ENCODE measurements at regions not wholly inside any gene's neighbourhood (a gene's known extent, or its start where the extent isn't known, plus 50 kb on each side); places are given as distances from the start of the nearest gene placed in this dataset.

DNA sequence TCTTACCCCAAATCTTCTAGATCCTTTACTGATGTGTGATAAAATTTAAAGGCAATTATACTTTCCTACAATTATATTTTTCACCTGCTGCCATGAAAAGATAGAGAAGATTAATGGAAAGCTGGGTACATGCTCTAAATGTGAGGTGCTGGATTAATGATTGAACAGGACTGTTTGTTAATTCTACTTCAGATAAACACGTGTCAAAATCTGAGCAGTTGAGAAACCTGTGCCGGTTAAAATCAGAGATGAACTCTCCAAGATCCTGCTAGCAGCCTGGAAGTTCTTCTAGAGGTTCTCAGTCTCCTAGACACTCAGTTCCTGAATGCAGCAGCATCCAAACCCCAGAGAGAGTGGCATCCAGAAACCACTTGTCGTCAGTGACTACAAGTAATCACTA is 69.2 kb downstream of the INHBA start:
- DNase-seq, result no peak

DNA sequence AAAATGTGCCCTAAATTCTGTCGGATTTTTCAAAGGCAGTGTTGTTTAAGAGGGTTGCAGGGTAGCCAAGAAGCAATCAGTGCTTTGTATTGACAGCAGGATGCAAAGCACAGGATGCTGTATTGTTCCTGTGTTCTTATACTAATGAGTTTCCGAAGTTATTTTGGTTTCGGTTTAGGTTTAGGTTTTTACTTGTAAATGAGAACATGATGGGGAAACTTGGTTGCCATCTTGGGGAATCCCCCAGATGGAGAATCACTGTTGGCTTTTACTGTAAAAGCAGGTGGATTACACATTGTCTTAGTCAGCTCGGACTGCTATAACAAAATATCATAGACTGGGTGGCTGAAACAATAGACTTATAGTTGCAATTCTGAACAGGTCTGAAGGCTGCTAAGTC is 72.1 kb downstream of the INHBA start:
- DNase-seq, result peak in 1 of 2 donors; percentile 3

DNA sequence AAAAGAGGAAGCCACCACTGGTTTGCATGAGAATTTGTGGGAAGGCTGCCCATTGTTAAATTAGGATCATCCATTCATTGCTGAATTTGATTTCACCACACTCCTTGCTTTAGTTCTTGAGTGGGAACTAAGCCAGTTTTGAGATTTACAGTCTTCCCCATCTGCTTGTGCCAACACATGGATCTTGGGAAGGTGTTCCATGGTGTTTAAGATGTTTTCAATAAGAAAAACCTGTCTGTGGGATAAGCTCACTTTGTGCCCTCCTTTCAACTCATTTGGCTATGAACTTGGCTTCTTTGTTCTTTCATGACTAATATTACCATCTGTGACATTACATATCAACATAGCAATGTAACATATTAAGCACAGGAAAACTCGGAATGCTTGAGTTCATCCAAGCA is 73.2 kb downstream of the INHBA start:
- DNase-seq, result no peak

DNA sequence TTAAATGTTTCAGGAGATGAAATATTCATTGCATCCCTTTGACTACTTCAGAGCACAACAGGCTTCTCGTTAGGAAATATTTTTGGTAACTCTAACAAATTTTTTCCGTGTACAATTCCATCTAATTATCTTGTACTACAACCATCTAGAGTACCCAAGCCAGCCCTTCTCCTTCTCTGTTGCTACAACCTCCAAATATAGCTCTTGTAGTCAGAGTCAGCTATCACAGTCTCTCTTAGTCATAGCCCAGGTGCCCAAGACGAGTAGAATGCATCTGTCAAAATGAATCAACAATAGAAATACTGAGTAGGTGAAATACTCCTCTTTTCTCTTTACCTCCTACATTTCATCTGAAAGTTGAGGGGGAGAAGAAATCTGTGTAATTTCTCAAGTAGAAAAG is 74.0 kb downstream of the INHBA start:
- DNase-seq, result no peak

DNA sequence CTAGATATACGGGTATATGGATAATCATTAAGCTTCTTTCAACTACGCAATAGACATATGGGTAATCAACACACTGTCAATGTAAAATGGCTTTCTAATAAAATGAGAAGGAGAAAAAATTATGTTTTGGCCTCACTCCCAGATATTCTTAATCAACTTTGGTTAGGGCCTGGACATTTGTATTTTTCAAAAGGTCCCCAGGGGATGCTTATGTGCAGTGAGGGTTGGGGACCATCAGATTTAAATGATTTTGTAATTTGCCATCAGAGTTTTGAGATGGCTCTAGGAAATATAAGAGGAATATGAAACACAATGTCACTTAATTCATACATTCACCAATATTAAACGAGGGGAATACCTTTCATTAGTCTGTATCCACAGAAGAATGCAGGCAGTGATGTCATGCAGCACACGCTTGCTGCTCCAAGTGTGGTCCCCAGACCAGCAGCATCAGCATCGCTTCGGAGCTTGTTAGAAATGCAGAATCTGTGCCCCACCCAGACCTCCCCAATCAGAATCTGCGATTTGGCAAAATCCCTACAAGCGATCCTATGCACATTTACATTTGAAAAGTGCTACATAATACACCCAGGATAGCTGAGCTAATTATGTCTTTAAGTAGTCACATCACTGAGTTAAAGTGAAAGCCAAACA is 75.1 kb downstream of the INHBA start:
- no peak for DNase-seq

DNA sequence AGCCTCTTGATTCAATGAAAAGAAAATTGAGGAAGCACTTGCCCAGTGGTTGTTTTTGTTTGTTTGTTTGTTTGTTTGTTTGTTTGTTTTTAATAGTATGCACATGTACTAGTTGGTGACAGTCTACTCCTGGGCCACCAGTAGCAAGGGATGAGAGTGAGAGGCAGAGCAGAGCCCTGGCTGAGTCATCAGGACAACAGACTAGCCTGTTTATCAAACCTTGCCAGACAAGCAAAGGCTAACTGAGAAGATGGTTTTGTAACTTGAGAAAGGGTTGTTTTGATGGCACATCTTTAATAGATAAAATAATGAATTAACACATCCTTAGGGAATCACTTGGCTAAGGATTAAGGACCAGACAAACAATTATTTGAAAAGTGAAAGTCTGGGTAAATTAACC is 78.1 kb downstream of the INHBA start:
- DNase-seq, result no peak

DNA sequence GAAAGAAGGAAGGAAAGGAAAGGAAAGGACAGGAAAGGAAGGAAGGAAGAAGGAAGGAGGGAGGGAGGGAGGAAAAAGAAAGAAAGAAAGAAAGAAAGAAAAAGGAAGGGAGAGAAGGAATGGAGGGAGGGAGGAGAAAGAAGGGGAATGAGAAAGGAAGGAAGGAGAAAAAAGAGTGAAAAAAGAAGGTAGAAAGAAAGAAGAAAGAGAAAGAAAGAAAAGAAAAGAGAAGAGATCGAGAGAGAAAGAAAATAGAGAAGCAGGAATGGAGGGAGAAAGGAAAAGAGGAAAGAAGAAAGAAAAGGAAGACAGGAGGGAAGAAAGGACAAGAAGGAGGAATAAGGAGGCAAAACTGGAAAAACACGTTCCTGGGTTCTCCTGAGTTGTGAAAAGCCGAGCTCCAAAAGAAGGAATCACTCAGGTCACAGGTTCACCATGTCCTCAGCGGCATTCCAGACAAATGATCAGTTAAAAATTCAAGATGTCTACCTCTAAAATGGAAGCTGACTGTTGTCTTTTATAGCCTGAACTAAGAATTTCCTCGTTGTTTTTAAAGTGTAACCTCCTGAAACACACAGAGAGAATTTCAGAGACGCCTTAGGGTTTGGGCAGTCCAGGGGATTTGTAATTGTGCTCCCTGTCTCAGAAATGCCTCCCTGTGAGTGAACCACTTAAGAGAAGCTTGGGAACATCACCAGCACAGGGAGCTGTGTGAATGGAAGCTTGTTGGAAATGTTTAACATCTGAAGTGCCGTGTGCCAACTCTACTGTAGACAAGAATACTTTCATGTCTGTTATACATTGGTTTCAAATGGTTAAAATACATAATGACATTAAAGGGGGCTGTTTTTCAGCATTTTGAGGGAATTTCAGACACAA is 80.7 kb downstream of the INHBA start:
- DNase-seq, result no peak

DNA sequence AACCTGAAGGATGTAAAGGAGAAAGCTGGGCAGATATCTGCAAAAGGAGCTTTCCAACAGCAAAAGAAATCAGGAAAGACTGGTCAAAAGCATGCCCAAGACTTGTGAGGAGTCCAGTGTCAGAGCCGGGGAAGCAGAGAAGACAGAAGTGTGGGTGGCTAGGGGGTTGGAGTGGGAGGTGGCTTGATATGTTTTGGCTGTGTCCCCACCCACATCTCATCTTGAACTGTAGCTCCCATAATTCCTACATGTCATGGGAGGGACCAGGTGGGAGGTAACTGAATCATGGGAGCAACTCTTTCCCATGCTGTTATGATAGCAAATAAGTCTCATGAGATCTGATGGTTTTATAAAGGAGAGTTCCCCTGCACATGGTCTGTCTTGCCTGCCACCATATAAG is 84.9 kb downstream of the INHBA start:
- no peak for DNase-seq

DNA sequence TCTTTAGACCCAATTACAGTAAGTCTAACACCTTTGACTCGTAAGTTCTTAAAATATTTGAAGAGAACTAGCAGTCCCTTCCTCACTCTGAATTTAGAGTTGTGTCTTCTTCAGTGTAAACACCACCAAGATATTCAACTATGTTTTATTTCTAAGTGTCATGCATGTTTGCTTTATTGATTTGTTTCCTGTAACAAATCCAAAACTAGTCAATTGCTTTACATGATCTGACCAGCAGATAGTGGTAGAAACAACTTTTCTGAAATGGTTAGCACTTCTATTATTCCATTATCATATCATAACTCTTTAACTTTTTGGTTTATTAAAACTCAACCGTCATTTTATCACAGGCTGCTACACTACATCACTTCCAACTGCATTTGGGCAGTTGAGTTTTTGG is 90.1 kb downstream of the INHBA start:
- DNase-seq, result no peak

DNA sequence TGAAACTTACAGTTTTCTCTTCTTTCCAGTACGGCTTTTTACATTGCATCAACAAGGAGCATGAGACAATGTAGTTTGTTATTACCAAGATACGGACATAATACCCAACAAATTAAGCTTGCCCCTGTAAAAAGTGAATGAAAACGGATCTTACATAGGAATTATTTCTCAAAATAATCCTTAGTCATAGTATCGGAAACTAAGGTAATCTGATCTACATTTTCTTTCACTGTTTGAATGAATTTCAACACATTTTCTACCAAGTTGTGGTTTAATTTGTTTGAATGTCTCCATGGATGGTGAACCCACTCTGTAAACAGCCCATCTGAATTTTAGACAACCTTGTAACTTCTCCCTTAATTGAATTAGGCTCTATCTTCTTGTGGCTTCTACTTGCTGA is 90.5 kb downstream of the INHBA start:
- no peak for DNase-seq

DNA sequence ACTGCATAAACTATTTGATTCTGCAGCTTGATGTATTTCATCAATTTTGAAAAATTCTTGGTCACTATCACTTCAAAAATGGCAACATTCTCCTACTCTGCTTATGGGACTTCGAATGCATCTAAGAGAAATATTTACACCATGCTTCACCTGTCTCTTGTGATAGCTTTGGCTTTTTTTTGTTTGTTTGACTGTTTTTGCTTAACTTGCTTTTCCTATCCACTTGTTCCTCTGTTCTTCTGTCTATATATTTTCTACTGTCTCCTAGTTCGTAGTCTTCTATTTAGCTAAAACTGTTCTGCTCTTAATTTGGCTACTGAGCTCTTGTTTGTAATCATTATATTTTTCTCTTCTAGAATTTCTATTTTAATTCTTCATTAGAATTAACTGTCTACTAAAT is 94.4 kb downstream of the INHBA start:
- DNase-seq, result no peak

DNA sequence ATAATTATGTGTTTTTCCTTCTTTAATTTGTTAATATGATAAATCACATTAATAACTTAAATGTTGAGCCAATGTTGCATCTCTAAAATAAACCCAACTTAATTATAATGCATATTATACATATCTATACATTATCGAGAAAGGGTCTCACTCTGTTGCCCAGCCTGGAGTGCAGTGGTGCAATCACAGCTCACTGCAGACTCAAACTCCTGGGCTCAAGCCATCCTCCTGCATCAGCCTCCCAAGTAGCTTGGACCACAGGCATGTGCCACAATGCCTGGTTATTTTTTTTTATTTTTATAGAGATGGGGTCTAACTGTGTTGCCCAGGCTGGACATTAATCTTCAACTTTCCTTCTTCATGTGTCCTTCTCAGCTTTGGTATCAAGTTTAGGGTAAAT is 98.9 kb downstream of the INHBA start:
- DNase-seq, result no peak

DNA sequence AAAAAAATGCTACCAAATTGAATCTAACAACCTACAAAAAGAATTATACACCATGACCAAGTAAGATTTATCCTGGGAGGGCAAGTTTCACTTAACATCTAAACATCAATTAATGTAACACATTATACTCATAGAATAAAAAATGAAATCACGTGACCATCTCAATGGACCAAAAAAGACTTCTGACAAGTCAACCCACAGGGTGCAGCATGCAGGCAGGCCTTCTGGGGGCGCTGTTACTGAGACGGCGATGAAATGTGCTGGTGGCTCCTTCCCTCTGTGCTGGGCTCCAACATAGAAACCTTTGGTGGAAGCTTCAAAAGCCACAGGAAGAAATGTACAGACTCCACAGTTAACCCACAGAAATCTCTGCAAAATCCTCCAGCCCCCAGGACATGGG is 103.1 kb downstream of the INHBA start:
- DNase-seq, result no peak

DNA sequence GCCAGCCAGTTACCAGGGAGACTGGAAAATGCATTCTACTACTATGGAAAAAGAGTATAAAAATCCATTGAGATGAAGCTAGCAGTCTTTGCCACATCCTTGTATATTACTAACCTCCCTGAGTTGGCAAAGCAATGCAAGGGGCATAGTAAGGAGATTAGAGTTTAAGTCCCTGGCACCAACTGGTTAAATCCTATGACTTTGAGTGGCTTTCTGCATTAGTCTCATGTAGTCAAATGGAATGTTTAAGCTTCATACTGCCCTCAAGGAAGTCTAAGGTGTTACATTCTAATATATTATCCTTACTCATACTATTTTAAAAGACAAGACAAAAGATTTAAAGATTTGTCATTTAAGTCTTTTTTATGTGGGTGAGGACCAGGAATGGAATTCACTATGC is 110.1 kb downstream of the INHBA start:
- no peak for DNase-seq

DNA sequence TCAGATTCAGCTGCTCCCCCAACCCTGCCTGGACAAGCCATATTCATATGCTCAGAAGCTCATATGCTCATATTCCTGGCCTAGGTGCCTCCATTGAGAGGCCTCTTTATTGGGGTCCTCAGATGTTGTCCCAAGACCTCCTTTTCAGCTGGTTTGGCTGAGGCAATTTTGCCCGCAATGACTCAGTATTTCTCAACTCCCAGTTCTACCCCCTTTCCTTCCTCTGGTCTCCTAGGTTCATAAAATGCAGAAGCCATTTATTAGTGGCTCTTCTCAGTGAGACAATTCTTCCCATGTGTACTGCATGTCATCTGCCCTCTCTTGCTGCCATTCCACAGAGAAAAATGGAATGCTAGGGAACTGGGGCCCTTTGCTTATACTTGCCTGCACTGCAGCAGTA is 110.7 kb downstream of the INHBA start:
- no peak for DNase-seq

DNA sequence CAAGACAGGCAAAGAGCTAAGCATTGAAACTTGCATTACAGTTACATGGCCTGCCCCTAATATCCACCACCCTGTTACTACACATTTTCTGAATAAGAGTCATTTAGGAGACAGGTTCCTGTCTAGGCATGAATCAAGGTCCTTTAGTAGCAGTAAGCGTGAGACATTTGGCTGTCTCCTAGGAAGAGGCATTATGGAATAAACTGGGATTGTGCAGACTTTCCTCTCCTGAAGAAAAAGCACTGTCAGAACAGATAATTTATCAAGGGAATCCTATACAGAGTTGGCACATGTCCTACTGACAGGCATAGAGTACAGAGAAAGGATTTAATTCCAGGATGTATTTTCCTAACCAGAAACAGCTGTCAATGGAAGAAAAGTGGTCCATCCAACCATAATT is 111.9 kb downstream of the INHBA start:
- no peak for DNase-seq

DNA sequence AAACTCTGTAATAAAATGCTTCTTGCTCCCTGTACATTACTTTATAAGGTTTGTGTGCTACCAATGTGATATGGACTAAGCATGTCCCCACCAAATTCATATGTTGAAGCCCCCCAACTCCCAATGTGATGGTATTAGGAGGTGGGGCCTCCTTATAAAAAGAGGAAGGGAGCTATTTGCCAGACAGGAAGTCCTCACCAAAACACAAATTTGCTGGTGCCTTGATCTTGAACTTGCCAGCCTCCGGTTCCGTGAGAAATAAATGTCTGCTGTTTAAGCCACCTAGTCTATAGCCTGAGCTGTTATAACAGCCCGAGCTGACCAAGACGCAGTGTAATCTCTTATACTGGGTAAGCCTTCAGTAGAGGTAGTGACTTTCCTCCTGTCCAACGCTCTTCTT is 114.5 kb downstream of the INHBA start:
- no peak for DNase-seq

DNA sequence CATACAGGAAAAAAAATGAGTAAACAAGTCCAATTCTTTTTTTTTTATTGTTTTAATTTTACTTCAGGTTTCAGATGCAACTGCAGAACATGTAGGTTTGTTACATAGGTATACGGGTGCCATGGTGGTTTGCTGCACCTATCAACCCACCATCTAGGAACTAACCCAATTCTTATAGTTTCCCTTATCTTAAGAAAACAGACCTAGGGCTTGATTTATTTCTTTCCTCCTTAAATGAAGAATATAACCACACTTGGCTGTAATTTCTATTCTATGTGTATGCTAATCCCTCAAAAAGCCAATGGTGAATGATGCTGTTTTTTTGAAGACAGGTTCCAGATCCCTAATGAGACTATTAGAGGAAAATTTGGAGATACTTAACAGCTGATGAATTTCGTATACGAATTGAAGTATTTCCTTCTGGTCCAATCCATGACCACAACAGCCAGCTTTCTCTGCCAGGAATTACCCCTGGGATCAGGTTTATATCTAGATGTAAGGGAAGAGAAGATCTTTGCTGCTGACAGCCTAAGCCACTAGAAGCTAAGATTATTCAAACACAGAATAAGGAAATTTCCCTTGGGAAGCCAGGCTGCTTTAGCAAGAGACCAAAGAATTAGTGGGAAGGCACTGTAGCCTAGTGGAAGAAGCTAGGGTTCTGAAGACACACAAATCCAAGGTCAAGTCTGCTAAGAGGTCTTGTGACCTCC is 115.8 kb downstream of the INHBA start:
- no peak for DNase-seq

DNA sequence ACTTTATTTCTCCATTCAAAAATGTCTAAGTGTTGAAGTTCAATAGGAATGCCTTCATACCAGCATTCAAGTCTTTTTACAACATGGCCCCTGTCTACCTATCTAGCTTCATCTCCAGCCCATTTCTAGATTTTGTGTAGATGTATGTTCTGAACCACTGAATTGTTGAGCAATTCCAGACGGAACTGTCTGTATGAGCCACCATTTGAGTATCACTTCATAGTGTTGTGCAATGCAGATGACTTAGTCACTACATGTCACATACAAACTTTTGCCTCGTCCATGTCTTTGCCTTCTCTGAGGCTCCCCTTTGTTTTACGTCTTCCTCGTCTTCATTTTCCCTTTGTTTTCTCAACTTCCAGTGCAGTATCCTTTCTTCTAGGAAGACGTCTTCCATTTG is 118.1 kb downstream of the INHBA start:
- DNase-seq, result no peak

DNA sequence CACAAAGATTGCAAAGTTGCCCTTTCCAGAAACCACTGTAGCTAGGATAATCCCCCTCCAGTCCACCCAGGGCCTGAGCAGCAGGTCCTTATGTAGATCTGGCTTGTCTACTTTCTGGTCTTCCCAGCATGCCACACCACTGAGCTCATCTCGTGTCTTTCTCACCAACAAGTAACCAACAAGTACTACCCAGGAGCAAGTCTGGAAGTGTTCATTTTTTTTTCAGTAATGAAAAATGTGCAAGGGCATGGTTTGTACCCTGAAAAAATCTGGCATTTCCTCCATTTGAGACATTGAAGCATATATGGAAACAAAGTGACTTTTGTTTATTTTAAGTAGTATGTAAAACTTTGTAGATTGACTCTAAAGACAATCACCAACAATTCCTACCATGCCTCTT is 120.8 kb downstream of the INHBA start:
- no peak for DNase-seq

DNA sequence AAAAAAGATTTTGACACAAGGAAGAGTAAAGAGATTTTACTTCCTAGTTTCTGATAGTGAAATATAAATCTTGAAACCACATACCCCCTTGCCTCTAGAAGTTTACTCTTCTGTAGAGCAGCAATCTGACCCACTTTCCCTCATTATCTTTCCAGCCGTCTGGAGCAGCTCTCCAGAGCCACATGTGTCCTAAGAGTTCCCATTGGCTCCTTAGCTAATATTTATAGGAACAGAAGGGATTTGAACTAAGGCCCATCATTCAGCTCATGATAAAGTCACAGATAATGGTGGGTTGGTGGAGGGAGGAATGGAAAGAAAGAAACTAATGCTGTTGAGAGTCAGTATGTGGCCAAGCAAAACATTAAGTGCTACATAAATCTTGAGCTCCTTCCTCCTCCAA is 121.8 kb downstream of the INHBA start:
- no peak for DNase-seq

DNA sequence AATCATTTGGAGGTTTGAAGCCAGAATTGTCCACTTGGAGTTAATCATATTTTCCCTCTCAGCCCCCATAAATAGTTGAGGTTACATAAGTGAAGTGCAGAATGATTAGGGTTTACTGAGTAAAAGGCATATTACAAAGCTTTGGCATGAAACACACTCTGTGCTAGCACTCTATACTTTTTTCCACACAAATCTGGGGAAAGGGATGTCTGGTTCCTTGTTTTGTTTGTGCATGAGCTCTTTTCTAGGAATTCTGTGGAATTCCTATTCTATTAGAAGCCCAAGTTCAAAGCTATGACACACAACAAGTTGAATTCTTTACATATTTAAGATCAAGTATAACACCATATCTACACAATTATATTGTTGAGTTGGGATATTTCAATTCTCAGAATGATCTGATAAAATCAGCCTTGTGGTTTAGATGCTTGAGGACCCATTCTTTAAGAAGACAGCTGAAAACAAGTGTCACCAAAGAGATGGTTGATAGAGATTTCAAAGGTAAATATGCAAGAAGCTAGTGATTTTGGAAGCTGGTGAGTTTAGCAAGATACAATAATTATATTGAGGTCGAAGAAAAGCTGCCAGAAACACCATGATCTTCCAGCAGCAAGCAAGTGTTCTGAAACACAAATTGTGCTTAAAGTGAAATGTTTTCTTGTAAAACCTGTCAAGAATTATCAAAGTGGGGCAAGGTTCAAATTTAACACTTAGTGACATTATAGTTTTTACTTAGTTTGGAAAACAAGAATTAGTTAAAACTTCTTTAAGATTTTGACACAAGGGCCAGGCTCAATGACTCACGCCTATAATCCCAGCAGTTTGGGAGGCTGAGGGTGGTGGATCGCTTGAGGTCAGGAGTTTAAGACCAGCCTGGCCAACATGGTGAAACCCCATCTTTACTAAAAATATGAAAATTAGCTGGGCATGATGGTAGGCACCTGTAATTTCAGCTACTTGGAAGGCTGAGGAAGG is 122.6 kb downstream of the INHBA start:
- no peak for DNase-seq

DNA sequence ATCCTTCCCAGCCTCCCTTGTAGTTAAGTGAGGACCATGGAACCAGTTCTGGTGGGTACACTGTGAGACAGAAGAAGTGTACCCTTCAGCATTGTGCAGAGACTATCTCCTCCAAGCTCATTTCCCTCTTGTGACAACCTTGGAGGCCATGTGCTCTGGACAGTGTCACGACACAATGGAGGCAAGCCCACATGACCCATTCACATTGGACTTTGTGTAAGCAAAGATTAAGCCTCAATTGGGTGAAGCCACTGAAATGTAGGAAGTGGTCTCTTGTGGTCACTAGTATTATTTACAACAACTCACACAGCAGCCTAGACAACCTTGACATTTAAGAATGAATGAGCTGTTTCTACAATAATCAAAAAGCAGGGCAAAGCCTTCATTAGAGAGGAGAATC is 124.2 kb downstream of the INHBA start:
- no peak for DNase-seq
